H9 (cell line): ENCODE measurements at regions not wholly inside any gene's neighbourhood (a gene's known extent, or its start where the extent isn't known, plus 50 kb on each side); places are given as distances from the start of the nearest gene placed in this dataset.

Experiments used
- DNase-seq: peaks from one replicate; pipeline ENCODE4 v3.0.0-alpha.2; 2017
- H2AFZ ChIP-seq: one replicate; pipeline ENCODE4 v1.6.1; 2013; ENCODE audit warnings: mild to moderate bottlenecking, low read length, control low read depth, moderate library complexity
- H2AK5ac ChIP-seq: 2 replicates; pipeline ENCODE4 v1.6.1; 2013; ENCODE audit warnings: low read length, control low read depth, mixed read lengths; ENCODE audit not compliant: insufficient read length
- H2BK120ac ChIP-seq: one replicate; pipeline ENCODE4 v1.6.1; 2013; ENCODE audit warnings: low read depth, mild to moderate bottlenecking, low read length, control low read depth, inconsistent platforms; ENCODE audit not compliant: poor library complexity, severe bottlenecking
- H2BK12ac ChIP-seq: 2 replicates; pipeline ENCODE4 v1.6.1; 2013; ENCODE audit warnings: low read length, control low read depth, mixed read lengths, low read depth; ENCODE audit not compliant: insufficient read length
- H2BK15ac ChIP-seq: 2 replicates; pipeline ENCODE4 v1.6.1; 2013; ENCODE audit warnings: low read depth, low read length, control low read depth
- H2BK20ac ChIP-seq: one replicate; pipeline ENCODE4 v1.6.1; 2013; ENCODE audit warnings: low read depth, mild to moderate bottlenecking, low read length, control low read depth, inconsistent platforms; ENCODE audit not compliant: poor library complexity, severe bottlenecking
- H2BK5ac ChIP-seq: 2 replicates; pipeline ENCODE4 v1.6.1; 2013; ENCODE audit warnings: low read length, control low read depth, mixed read lengths; ENCODE audit not compliant: insufficient read length
- H3K14ac ChIP-seq: 2 replicates; pipeline ENCODE4 v1.6.1; 2013; ENCODE audit warnings: low read length, control low read depth; ENCODE audit not compliant: insufficient read depth
- H3K18ac ChIP-seq: 2 replicates; pipeline ENCODE4 v1.6.1; 2013; ENCODE audit warnings: low read depth, mild to moderate bottlenecking, mixed read lengths, low read length, control low read depth; ENCODE audit not compliant: insufficient read length
- H3K23ac ChIP-seq: 2 replicates; pipeline ENCODE4 v1.6.1; 2013; ENCODE audit warnings: low read length, control low read depth, mixed read lengths, low read depth; ENCODE audit not compliant: insufficient read length
- H3K23me2 ChIP-seq: 2 replicates; pipeline ENCODE4 v1.6.1; 2013; ENCODE audit warnings: low read depth, mild to moderate bottlenecking, mixed read lengths, low read length, control low read depth; ENCODE audit not compliant: insufficient read length, poor library complexity, severe bottlenecking
- H3K27ac ChIP-seq: 2 replicates; pipeline ENCODE4 v1.5.1; 2013; ENCODE audit warnings: low read length, control low read depth, mixed read lengths, low read depth; ENCODE audit not compliant: insufficient read length
- H3K27me3 ChIP-seq: 2 replicates; pipeline ENCODE4 v1.6.1; 2013; ENCODE audit warnings: low read length, control low read depth, inconsistent platforms; ENCODE audit not compliant: insufficient read depth
- H3K4ac ChIP-seq: 2 replicates; pipeline ENCODE4 v1.6.1; 2013; ENCODE audit warnings: low read depth, mild to moderate bottlenecking, control low read depth, inconsistent platforms, low read length, moderate library complexity
- H3K4me1 ChIP-seq: 2 replicates; pipeline ENCODE4 v1.6.1; 2013; ENCODE audit warnings: low read length, control low read depth, inconsistent platforms; ENCODE audit not compliant: insufficient read depth
- H3K4me2 ChIP-seq: 2 replicates; pipeline ENCODE4 v1.6.1; 2013; ENCODE audit warnings: low read length, control low read depth, mixed read lengths; ENCODE audit not compliant: insufficient read length, insufficient read depth
- H3K56ac ChIP-seq: 2 replicates; pipeline ENCODE4 v1.6.1; 2013; ENCODE audit warnings: low read depth, mild to moderate bottlenecking, mixed read lengths, low read length, control low read depth; ENCODE audit not compliant: insufficient read length
- H3K79me1 ChIP-seq: 2 replicates; pipeline ENCODE4 v1.6.1; 2013; ENCODE audit warnings: low read depth, mild to moderate bottlenecking, moderate library complexity, low read length, control low read depth, inconsistent platforms; ENCODE audit not compliant: insufficient read depth, poor library complexity, severe bottlenecking
- H3K79me2 ChIP-seq: 2 replicates; pipeline ENCODE4 v1.6.1; 2013; ENCODE audit warnings: low read length, control low read depth, inconsistent platforms; ENCODE audit not compliant: insufficient read depth
- H3K9ac ChIP-seq: 2 replicates; pipeline ENCODE4 v1.6.1; 2013; ENCODE audit warnings: low read length, control low read depth, mixed read lengths; ENCODE audit not compliant: insufficient read length; ENCODE audit errors: extremely low read depth
- H3K9me3 ChIP-seq: one replicate; pipeline ENCODE4 v1.6.1; 2013; ENCODE audit warnings: low read depth, low read length, inconsistent platforms; ENCODE audit not compliant: control insufficient read depth
- H3T11ph ChIP-seq: one replicate; pipeline ENCODE4 v1.6.1; 2013; ENCODE audit warnings: mild to moderate bottlenecking, low read length, control low read depth, inconsistent platforms
- H4K20me1 ChIP-seq: one replicate; pipeline ENCODE4 v1.6.1; 2013; ENCODE audit not compliant: control insufficient read depth, insufficient read length, insufficient read depth
- H4K5ac ChIP-seq: 2 replicates; pipeline ENCODE4 v1.6.1; 2013; ENCODE audit warnings: low read depth, mild to moderate bottlenecking, mixed read lengths, low read length, control low read depth; ENCODE audit not compliant: insufficient read length
- H4K8ac ChIP-seq: replicated peaks from 2 replicates; pipeline ENCODE4 v1.6.1; 2013; ENCODE audit warnings: low read length, control low read depth, mixed read lengths, low read depth; ENCODE audit not compliant: insufficient read length
- H4K91ac ChIP-seq: 2 replicates; pipeline ENCODE4 v1.6.1; 2013; ENCODE audit warnings: low read depth, mild to moderate bottlenecking, moderate library complexity, mixed read lengths, low read length, control low read depth; ENCODE audit not compliant: insufficient read length
- H3K27ac Mint-ChIP-seq, 3 experiments: 2 replicates in 2 of 3; 3 replicates in 1 of 3; pipeline ENCODE4 v1.8.0; 2020 to 2021; ENCODE audit warnings: mixed read lengths in 3 of 3, mild to moderate bottlenecking in 1 of 3, moderate library complexity in 1 of 3
- H3K27me3 Mint-ChIP-seq: 2 replicates; pipeline ENCODE4 v1.8.0; 2021; ENCODE audit warnings: low read depth, mild to moderate bottlenecking, moderate library complexity, mixed read lengths
- H3K36me3 Mint-ChIP-seq, 3 experiments: 2 replicates in 2 of 3; 3 replicates in 1 of 3; pipeline ENCODE4 v1.8.0; 2020 to 2021; ENCODE audit warnings: low read depth in 3 of 3, mixed read lengths in 3 of 3; ENCODE audit not compliant: insufficient read depth in 1 of 3
- H3K4me1 Mint-ChIP-seq, 2 experiments: 2 replicates each; pipeline ENCODE4 v1.8.0; 2020; ENCODE audit warnings: mixed read lengths in 2 of 2
- H3K4me3 Mint-ChIP-seq, 2 experiments: 2 replicates in 1 of 2; 3 replicates in 1 of 2; pipeline ENCODE4 v1.8.0; 2020 to 2021; ENCODE audit warnings: mild to moderate bottlenecking in 2 of 2, mixed read lengths in 2 of 2, moderate library complexity in 1 of 2
- H3K9me3 Mint-ChIP-seq, 2 experiments: 2 replicates in 1 of 2; 3 replicates in 1 of 2; pipeline ENCODE4 v1.8.0; 2020; ENCODE audit warnings: mild to moderate bottlenecking in 2 of 2, mixed read lengths in 2 of 2, moderate library complexity in 1 of 2
- CTCF ChIP-seq: fragments of 200-600 bp; sonication (generic); conservative IDR thresholded peaks from 3 replicates; pipeline ENCODE4 v1.8.0; 2021; ENCODE audit warnings: antibody characterized with exemption, mild to moderate bottlenecking

- no peak for DNase-seq
- no peak overlapping the region for H2BK15ac ChIP-seq
- no peak overlapping the region for H3K9ac ChIP-seq
- H4K91ac ChIP-seq = no peak overlapping the region
- H3K9me3 Mint-ChIP-seq = no peaks in the 10 kb centered on the region; a peak in 2 of 5 replicates
- no peak overlapping the region for H4K8ac ChIP-seq
- H3K36me3 Mint-ChIP-seq = peaks cover 0 to 4% (median 0%) of the 10 kb centered on the region in 3 experiments; a peak in 1 of 7 replicates
- H3T11ph ChIP-seq = no peak overlapping the region
- no peak overlapping the region for H2AFZ ChIP-seq
- H3K27ac Mint-ChIP-seq = 0 out of 7 replicates have a peak overlapping the region, but pooled peaks of 1 of the 3 experiments have one; percentile 56
- H3K4me2 ChIP-seq = no peak overlapping the region
- no peaks in the 10 kb centered on the region for H3K9me3 ChIP-seq
- H2BK12ac ChIP-seq = no peak overlapping the region
- H2AK5ac ChIP-seq = no peak overlapping the region
- no peak overlapping the region for H2BK5ac ChIP-seq
- no peak for TF ChIP-seq CTCF
- no peak overlapping the region for H3K14ac ChIP-seq
- no peak overlapping the region for H2BK120ac ChIP-seq
- H3K4me1 ChIP-seq = 0 out of 2 replicates have a peak, but pooled peaks cover 4% of the 10 kb centered on the region
- H3K4ac ChIP-seq = no peak overlapping the region
- H3K56ac ChIP-seq = no peak overlapping the region
- H3K79me1 ChIP-seq = no peaks in the 10 kb centered on the region
- no peak overlapping the region for H2BK20ac ChIP-seq
- no peaks in the 10 kb centered on the region for H3K79me2 ChIP-seq
- H3K4me1 Mint-ChIP-seq = peaks cover 17 to 24% of the 10 kb centered on the region in 2 experiments
- H4K20me1 ChIP-seq = no peaks in the 10 kb centered on the region
- no peak overlapping the region for H3K27ac ChIP-seq
- H3K23ac ChIP-seq = no peak overlapping the region
- no peaks in the 10 kb centered on the region for H3K27me3 ChIP-seq
- no peaks in the 10 kb centered on the region for H3K27me3 Mint-ChIP-seq
- H3K18ac ChIP-seq = no peak overlapping the region
- no peaks in the 10 kb centered on the region for H3K23me2 ChIP-seq
- no peak overlapping the region for H3K4me3 Mint-ChIP-seq
- H4K5ac ChIP-seq = no peak overlapping the region
Measured at GRCh38 chr5:71924325-71924724, 182.9 kb upstream of the MAP1B start.
